Kidney (tissue), 13 donors: ENCODE measurements at regions not wholly inside any gene's neighbourhood (a gene's known extent, or its start where the extent isn't known, plus 50 kb on each side); places are given as distances from the start of the nearest gene placed in this dataset.

Experiments
- DNase-seq, 5 donors: peaks; one replicate each; pipeline ENCODE4 v3.0.0-alpha.2; 2013 to 2020
- FAIRE-seq: peaks from 2 replicates; lab custom pipeline; 2012; peaks lifted over from hg19 to GRCh38; lab: Jason Lieb, UNC
- H3K27ac ChIP-seq, 2 donors: one replicate each; pipeline ENCODE4 v1.7.0; 2013; ENCODE audit warnings: low read depth in 2 of 2, low read length in 2 of 2, inconsistent platforms in 1 of 2
- H3K27me3 ChIP-seq: one replicate; pipeline ENCODE4 v1.7.1; 2013; ENCODE audit warnings: low read length, inconsistent platforms; ENCODE audit not compliant: control insufficient read depth, insufficient read depth
- H3K36me3 ChIP-seq, 3 donors: one replicate each; pipeline versions ENCODE4 v1.7.0 to v1.7.1; 2013; ENCODE audit warnings: low read length in 3 of 3, control low read depth in 1 of 3, inconsistent platforms in 1 of 3; ENCODE audit not compliant: insufficient read depth in 3 of 3, control insufficient read depth in 2 of 3
- H3K4me1 ChIP-seq, 3 donors: one replicate each; pipeline versions ENCODE4 v1.7.0 to v1.7.1; 2013; ENCODE audit warnings: low read length in 3 of 3, inconsistent platforms in 1 of 3, low read depth in 1 of 3; ENCODE audit not compliant: control insufficient read depth in 2 of 3, insufficient read depth in 2 of 3
- H3K4me3 ChIP-seq, 3 donors: one replicate each; pipeline versions ENCODE4 v1.7.0 to v1.8.1; 2013; ENCODE audit warnings: low read length in 3 of 3, control low read depth in 1 of 3, inconsistent platforms in 1 of 3
- H3K9ac ChIP-seq, 3 donors: one replicate each; pipeline versions ENCODE4 v1.7.0 to v1.7.1; 2013; ENCODE audit warnings: low read length in 3 of 3, control low read depth in 1 of 3, inconsistent platforms in 1 of 3
- H3K9me3 ChIP-seq, 3 donors: one replicate each; pipeline versions ENCODE4 v1.7.0 to v1.7.1; 2013; ENCODE audit warnings: low read length in 3 of 3, control low read depth in 1 of 3, inconsistent platforms in 1 of 3; ENCODE audit not compliant: control insufficient read depth in 2 of 3, insufficient read depth in 1 of 3
- CTCF ChIP-seq: IDR thresholded peaks from 3 replicates; pipeline ENCODE4 v1.5.1; 2012; ENCODE audit warnings: mild to moderate bottlenecking, moderate library complexity, borderline replicate concordance; ENCODE audit not compliant: insufficient read depth; ENCODE audit errors: extremely low read depth
- intact Hi-C: fragments of 100-400 bp; cut with DNase I; formaldehyde crosslinking; loops from one replicate; pipeline ENCODE4 v1.11.1; 2022
- donor health status: control.
- donor health status: control.
- donor health status: control.
- donor health status: control.
- donor health status: control.
- donor health status: DM: yes; HTN: yes; CAD: no.
- donor health status: Normal renal cell carcinoma (clear cell type).

- peaks cover 0 to 7% (median 0%) of the 10 kb centered on the region in 3 donors for H3K4me1 ChIP-seq
- FAIRE-seq (no peak), DNase-seq (peak in 3 of 5 donors; percentile 25 to 39 (median 27))
- H3K4me3 ChIP-seq, result no peak overlapping the region
- peak overlapping the region; percentile 20 to 23 for H3K27ac ChIP-seq
- intact Hi-C loops, result no loop called here
- TF ChIP-seq CTCF, result peak; percentile 37
- H3K36me3 ChIP-seq, result no peaks in the 10 kb centered on the region
- no peaks in the 10 kb centered on the region for H3K27me3 ChIP-seq
- H3K9ac ChIP-seq, result no peak overlapping the region
- no peaks in the 10 kb centered on the region for H3K9me3 ChIP-seq
These were observed 50.1 kb upstream of the TTC39B start for GRCh38 chr9:15357050-15357653.
